ENCODE measurements at regions not wholly inside any gene's neighbourhood (a gene's known extent, or its start where the extent isn't known, plus 50 kb on each side); places are given as distances from the start of the nearest gene placed in this dataset.

DNA sequence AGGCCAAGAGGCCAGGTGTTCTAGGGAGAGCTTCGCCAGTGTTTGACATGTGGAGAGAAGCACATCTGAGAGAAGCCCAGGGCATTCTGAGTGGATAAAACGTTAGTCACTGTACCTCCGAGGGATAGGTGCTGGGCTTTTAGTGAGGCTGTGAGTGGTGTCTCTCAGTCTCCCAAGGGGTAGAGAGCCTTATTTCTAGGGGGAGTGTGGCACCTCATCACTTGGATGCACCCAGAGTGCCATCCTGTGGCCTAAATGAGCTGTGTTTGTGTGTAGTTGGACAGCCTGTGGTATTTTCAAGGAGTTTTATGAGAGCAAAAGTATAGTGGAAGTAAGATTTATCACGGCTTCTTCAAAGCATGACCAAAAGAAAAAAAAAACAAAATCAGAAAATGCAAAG lies 1046.9 kb upstream of the WWC1 start:
- no peak for TF ChIP-seq EP300 (IDR thresholded peaks at IDR 0.05; ENCODE audit: low read depth)
- TF ChIP-seq POLR2A (IDR thresholded peaks at IDR 0.05) = no peak
- TF ChIP-seq, protein P1, sequence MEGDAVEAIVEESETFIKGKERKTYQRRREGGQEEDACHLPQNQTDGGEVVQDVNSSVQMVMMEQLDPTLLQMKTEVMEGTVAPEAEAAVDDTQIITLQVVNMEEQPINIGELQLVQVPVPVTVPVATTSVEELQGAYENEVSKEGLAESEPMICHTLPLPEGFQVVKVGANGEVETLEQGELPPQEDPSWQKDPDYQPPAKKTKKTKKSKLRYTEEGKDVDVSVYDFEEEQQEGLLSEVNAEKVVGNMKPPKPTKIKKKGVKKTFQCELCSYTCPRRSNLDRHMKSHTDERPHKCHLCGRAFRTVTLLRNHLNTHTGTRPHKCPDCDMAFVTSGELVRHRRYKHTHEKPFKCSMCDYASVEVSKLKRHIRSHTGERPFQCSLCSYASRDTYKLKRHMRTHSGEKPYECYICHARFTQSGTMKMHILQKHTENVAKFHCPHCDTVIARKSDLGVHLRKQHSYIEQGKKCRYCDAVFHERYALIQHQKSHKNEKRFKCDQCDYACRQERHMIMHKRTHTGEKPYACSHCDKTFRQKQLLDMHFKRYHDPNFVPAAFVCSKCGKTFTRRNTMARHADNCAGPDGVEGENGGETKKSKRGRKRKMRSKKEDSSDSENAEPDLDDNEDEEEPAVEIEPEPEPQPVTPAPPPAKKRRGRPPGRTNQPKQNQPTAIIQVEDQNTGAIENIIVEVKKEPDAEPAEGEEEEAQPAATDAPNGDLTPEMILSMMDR (IDR thresholded peaks at IDR 0.05) = no peak
- no peak for TF ChIP-seq POLR2AphosphoS5 (IDR thresholded peaks at IDR 0.05)

All from transverse colon (tissue), 4 donors.